SK-N-SH (cell line): ENCODE measurements at regions not wholly inside any gene's neighbourhood (a gene's known extent, or its start where the extent isn't known, plus 50 kb on each side); places are given as distances from the start of the nearest gene placed in this dataset.

Experiments used
- CTCF ChIA-PET: fragments of 300-600, 350-600 bp; formaldehyde crosslinking; extraction: SDS; loops from one replicate; lab custom pipeline; 2021; lab: Yijun Ruan, JAX
- POLR2A ChIA-PET: fragments of 350-600 bp; sonication (Branson Sonifier 250); formaldehyde crosslinking; extraction: SDS; loops from one replicate; lab custom pipeline; 2020; ENCODE audit warnings: antibody characterized with exemption, inconsistent platforms; lab: Yijun Ruan, JAX
- DNase-seq: peaks from one replicate; pipeline ENCODE4 v3.0.0; 2012
- H2AFZ ChIP-seq: fragments of 200-600 bp; sonication (generic); 2 replicates; pipeline ENCODE4 v1.8.1; 2016; ENCODE audit warnings: antibody characterized with exemption, mild to moderate bottlenecking, low read depth
- H3F3A ChIP-seq: fragments of 200-600 bp; sonication (generic); replicated peaks from 2 replicates; pipeline ENCODE3; 2016; ENCODE audit warnings: antibody characterized with exemption, mild to moderate bottlenecking; ENCODE audit not compliant: insufficient read depth
- H3K27ac ChIP-seq, 2 experiments: fragments of 200-500 bp in 1 of 2; fragments of 200-600 bp in 1 of 2; sonication (Bioruptor generic) in 1 of 2; sonication (generic), shearing (Covaris generic) in 1 of 2; 2 replicates each; pipeline versions ENCODE4 v1.5.1 to v1.6.1; 2014 to 2016; ENCODE audit warnings: low read depth in 2 of 2, inconsistent platforms in 1 of 2, low read length in 1 of 2, mild to moderate bottlenecking in 1 of 2, mixed read lengths in 1 of 2
- H3K27me3 ChIP-seq: fragments of 200-600 bp; sonication (generic), shearing (Covaris generic); 2 replicates; pipeline ENCODE4 v1.6.1; 2016; ENCODE audit warnings: mixed run types; ENCODE audit not compliant: insufficient read depth
- H3K36me3 ChIP-seq, 2 experiments: fragments of 200-500 bp in 1 of 2; fragments of 200-600 bp in 1 of 2; sonication (Bioruptor generic) in 1 of 2; sonication (generic) in 1 of 2; replicated peaks in 1 of 2; 2 replicates each; pipeline versions ENCODE3 to v1.5.1; 2014 to 2016; ENCODE audit warnings: low read length in 1 of 2, mild to moderate bottlenecking in 1 of 2; ENCODE audit not compliant: insufficient read depth in 2 of 2, control insufficient read depth in 1 of 2
- H3K4me1 ChIP-seq, 2 experiments: fragments of 200-500 bp in 1 of 2; fragments of 200-600 bp in 1 of 2; sonication (Bioruptor generic) in 1 of 2; sonication (generic), shearing (Covaris generic) in 1 of 2; 2 replicates each; pipeline versions ENCODE4 v1.5.1 to v1.6.1; 2014 to 2016; ENCODE audit warnings: low read depth in 1 of 2, low read length in 1 of 2, mixed run types in 1 of 2; ENCODE audit not compliant: insufficient read depth in 2 of 2, control insufficient read depth in 1 of 2
- H3K4me2 ChIP-seq: fragments of 200-600 bp; sonication (generic), shearing (Covaris generic); 2 replicates; pipeline ENCODE4 v1.6.1; 2017; ENCODE audit warnings: mixed run types
- H3K4me3 ChIP-seq, 2 experiments: fragments of 200-500 bp in 1 of 2; fragments of 200-600 bp in 1 of 2; sonication (Bioruptor generic) in 1 of 2; sonication (generic), shearing (Covaris generic) in 1 of 2; 2 replicates each; pipeline versions ENCODE4 v1.5.1 to v1.8.1; 2014 to 2016; ENCODE audit warnings: low read depth in 2 of 2, inconsistent platforms in 1 of 2, low read length in 1 of 2, mild to moderate bottlenecking in 1 of 2, mixed read lengths in 1 of 2, moderate library complexity in 1 of 2
- H3K79me2 ChIP-seq: fragments of 200-600 bp; sonication (generic); 2 replicates; pipeline ENCODE4 v1.8.1; 2017; ENCODE audit warnings: mild to moderate bottlenecking; ENCODE audit not compliant: insufficient read depth
- H3K9ac ChIP-seq: fragments of 200-600 bp; sonication (generic); 2 replicates; pipeline ENCODE4 v1.6.1; 2017; ENCODE audit warnings: mixed run types
- H3K9me2 ChIP-seq: fragments of 200-600 bp; sonication (generic); 2 replicates; pipeline ENCODE4 v1.6.1; 2017; ENCODE audit warnings: mixed run types
- H3K9me3 ChIP-seq: fragments of 200-600 bp; sonication (generic); 2 replicates; pipeline ENCODE4 v1.6.1; 2017; ENCODE audit warnings: mixed run types, mild to moderate bottlenecking, moderate library complexity
- H4K20me1 ChIP-seq: fragments of 200-600 bp; sonication (generic); 2 replicates; pipeline ENCODE4 v1.6.1; 2017; ENCODE audit warnings: mild to moderate bottlenecking, mixed run types; ENCODE audit not compliant: insufficient read depth
- FOSL2 ChIP-seq: IDR thresholded peaks from 2 replicates; pipeline ENCODE4 v1.4.0; 2012; ENCODE audit warnings: low read depth, mild to moderate bottlenecking, moderate library complexity, borderline replicate concordance
- FOXJ3 ChIP-seq: sonication (generic); formaldehyde crosslinking; IDR thresholded peaks from 2 replicates; pipeline ENCODE4 v1.5.1; 2020; ENCODE audit warnings: mild to moderate bottlenecking, missing genetic modification reagents
- FOXM1 ChIP-seq: IDR thresholded peaks from 2 replicates; pipeline ENCODE4 v1.4.0; 2012; ENCODE audit warnings: low read depth, mild to moderate bottlenecking
- RAD21 ChIP-seq: IDR thresholded peaks from 2 replicates; pipeline ENCODE4 v1.6.1; 2012; ENCODE audit warnings: mild to moderate bottlenecking, low read length
- RCOR1 ChIP-seq: fragments of 150-350 bp; IDR thresholded peaks from 2 replicates; pipeline ENCODE4 v1.6.1; 2017; ENCODE audit warnings: antibody characterized with exemption, low read length
- RFX5 ChIP-seq: IDR thresholded peaks from 2 replicates; pipeline ENCODE4 v1.6.1; 2012; ENCODE audit warnings: mild to moderate bottlenecking, improper control_type of control experiment, low read length
- SIN3A ChIP-seq: IDR thresholded peaks from 2 replicates; pipeline ENCODE4 v1.6.1; 2012; ENCODE audit warnings: low read depth, mild to moderate bottlenecking, low read length, moderate library complexity, borderline replicate concordance
- TAF1 ChIP-seq: IDR thresholded peaks from 2 replicates; pipeline ENCODE4 v1.6.1; 2012; ENCODE audit warnings: low read depth, mild to moderate bottlenecking, low read length, moderate library complexity, borderline replicate concordance
- WGBS: methylation state at CpG from one replicate; pipeline ENCODE4 v1.1.6; 2017; ENCODE audit warnings: low lambda C conversion rate; 5-methylcytosine and 5-hydroxymethylcytosine counted together
- TF ChIP-seq, protein P1 (sequence below): IDR thresholded peaks from 2 replicates; pipeline ENCODE4 v1.4.0; 2012; ENCODE audit warnings: low read depth
- TF ChIP-seq, protein P2 (sequence below): fragments of 150-350 bp; IDR thresholded peaks from 2 replicates; pipeline ENCODE4 v1.6.1; 2016; ENCODE audit warnings: mild to moderate bottlenecking, low read depth, low read length
- TF ChIP-seq, protein P3 (sequence below): IDR thresholded peaks from 2 replicates; pipeline ENCODE4 v1.4.0; 2012; ENCODE audit warnings: low read depth, borderline replicate concordance
- TF ChIP-seq, protein P4 (sequence below): IDR thresholded peaks from 2 replicates; pipeline ENCODE4 v1.4.0; 2012; ENCODE audit warnings: low read depth, borderline replicate concordance
- TF ChIP-seq, protein P5 (sequence below): fragments of 150-350 bp; IDR thresholded peaks from 2 replicates; pipeline ENCODE4 v1.6.1; 2017; ENCODE audit warnings: antibody characterized with exemption, low read length, low read depth, borderline replicate concordance
- TF ChIP-seq, protein P6 (sequence below): IDR thresholded peaks from 2 replicates; pipeline ENCODE4; 2012

DNA sequence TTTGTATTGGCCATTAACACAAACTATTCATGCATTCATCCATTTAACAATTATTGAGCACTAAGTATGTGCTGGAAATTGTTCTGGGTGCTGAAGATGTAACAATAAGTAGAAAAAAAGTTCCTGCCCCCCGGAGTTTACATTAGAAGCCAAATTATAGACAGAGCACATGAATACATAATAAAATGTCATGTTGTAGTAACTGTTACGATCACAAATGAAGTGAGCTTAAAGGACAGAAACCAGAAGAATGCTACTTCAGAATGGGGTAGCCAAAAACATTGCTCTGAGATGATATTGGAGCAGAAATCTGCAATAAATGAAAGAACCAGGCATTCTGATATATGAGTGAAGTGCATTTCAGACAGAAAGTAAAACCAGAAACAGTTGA, 256.0 kb upstream of the SETBP1 start:
- WGBS = 52% methylated on average over 2 of the region's 2 CpGs
- CTCF ChIA-PET = no interaction called here

More for the DNA sequence above, 256.0 kb upstream of the SETBP1 start:
- Histone ChIP-seq H3K27ac (no peak overlapping the region), H3K27me3 (no peaks in the 10 kb centered on the region), H3K4me2 (no peak overlapping the region), H2AFZ (no peak overlapping the region), H3K4me3 (no peak overlapping the region), H3K36me3 (no peaks in the 10 kb centered on the region), H4K20me1 (no peaks in the 10 kb centered on the region), H3K9me3 (no peaks in the 10 kb centered on the region), H3K79me2 (no peaks in the 10 kb centered on the region), H3F3A (no peaks in the 10 kb centered on the region), H3K4me1 (no peaks in the 10 kb centered on the region), H3K9ac (no peak overlapping the region), H3K9me2 (no peaks in the 10 kb centered on the region)
- TF ChIP-seq FOXJ3 (CRISPR knock-in tag) (no peak), SIN3A (no peak), RAD21 (no peak), FOXM1 (no peak), TAF1 (no peak), RFX5 (no peak), FOSL2 (no peak), RCOR1 (no peak)
- TF ChIP-seq, protein P1, sequence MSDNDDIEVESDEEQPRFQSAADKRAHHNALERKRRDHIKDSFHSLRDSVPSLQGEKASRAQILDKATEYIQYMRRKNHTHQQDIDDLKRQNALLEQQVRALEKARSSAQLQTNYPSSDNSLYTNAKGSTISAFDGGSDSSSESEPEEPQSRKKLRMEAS = no peak
- TF ChIP-seq, protein P2, sequence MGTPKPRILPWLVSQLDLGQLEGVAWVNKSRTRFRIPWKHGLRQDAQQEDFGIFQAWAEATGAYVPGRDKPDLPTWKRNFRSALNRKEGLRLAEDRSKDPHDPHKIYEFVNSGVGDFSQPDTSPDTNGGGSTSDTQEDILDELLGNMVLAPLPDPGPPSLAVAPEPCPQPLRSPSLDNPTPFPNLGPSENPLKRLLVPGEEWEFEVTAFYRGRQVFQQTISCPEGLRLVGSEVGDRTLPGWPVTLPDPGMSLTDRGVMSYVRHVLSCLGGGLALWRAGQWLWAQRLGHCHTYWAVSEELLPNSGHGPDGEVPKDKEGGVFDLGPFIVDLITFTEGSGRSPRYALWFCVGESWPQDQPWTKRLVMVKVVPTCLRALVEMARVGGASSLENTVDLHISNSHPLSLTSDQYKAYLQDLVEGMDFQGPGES = no peak
- TF ChIP-seq, protein P3, sequence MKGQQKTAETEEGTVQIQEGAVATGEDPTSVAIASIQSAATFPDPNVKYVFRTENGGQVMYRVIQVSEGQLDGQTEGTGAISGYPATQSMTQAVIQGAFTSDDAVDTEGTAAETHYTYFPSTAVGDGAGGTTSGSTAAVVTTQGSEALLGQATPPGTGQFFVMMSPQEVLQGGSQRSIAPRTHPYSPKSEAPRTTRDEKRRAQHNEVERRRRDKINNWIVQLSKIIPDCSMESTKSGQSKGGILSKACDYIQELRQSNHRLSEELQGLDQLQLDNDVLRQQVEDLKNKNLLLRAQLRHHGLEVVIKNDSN = no peak
- TF ChIP-seq, protein P4, sequence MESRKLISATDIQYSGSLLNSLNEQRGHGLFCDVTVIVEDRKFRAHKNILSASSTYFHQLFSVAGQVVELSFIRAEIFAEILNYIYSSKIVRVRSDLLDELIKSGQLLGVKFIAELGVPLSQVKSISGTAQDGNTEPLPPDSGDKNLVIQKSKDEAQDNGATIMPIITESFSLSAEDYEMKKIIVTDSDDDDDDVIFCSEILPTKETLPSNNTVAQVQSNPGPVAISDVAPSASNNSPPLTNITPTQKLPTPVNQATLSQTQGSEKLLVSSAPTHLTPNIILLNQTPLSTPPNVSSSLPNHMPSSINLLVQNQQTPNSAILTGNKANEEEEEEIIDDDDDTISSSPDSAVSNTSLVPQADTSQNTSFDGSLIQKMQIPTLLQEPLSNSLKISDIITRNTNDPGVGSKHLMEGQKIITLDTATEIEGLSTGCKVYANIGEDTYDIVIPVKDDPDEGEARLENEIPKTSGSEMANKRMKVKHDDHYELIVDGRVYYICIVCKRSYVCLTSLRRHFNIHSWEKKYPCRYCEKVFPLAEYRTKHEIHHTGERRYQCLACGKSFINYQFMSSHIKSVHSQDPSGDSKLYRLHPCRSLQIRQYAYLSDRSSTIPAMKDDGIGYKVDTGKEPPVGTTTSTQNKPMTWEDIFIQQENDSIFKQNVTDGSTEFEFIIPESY = no peak
- TF ChIP-seq, protein P5, sequence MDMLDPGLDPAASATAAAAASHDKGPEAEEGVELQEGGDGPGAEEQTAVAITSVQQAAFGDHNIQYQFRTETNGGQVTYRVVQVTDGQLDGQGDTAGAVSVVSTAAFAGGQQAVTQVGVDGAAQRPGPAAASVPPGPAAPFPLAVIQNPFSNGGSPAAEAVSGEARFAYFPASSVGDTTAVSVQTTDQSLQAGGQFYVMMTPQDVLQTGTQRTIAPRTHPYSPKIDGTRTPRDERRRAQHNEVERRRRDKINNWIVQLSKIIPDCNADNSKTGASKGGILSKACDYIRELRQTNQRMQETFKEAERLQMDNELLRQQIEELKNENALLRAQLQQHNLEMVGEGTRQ = no peak
- TF ChIP-seq, protein P6, sequence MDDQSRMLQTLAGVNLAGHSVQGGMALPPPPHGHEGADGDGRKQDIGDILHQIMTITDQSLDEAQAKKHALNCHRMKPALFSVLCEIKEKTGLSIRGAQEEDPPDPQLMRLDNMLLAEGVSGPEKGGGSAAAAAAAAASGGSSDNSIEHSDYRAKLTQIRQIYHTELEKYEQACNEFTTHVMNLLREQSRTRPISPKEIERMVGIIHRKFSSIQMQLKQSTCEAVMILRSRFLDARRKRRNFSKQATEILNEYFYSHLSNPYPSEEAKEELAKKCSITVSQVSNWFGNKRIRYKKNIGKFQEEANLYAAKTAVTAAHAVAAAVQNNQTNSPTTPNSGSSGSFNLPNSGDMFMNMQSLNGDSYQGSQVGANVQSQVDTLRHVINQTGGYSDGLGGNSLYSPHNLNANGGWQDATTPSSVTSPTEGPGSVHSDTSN = no peak
- no peak for DNase-seq
- POLR2A ChIA-PET = no interaction called here
